ENCODE measurements at regions not wholly inside any gene's neighbourhood (a gene's known extent, or its start where the extent isn't known, plus 50 kb on each side); places are given as distances from the start of the nearest gene placed in this dataset.

DNA sequence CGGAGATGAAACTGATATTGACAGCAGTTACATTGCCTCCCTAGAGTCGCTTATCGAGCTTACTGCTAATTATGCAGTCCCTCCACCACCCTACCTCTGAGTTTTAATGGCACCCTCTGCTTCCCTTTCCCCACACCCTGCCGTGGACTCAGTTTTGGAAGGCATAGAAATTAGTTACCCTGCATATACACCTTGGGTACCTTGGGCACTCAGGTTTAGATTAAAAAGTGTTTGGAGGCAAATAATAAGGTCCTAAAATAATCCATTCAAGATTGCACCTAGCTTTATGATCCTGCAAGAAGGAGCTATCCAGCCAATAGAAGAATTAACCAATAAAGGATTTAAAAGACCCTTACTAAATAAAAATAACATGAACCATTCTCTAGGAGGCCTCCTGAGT lies 117.8 kb upstream of the AGBL1 start:
- TF ChIP-seq POLR2AphosphoS5 (IDR thresholded peaks at IDR 0.05): no peak
- TF ChIP-seq CTCF (IDR thresholded peaks at IDR 0.05): no peak
- no peak for TF ChIP-seq POLR2A (IDR thresholded peaks at IDR 0.05)
